Parathyroid adenoma (tissue), 2 donors: ENCODE measurements at regions not wholly inside any gene's neighbourhood (a gene's known extent, or its start where the extent isn't known, plus 50 kb on each side); places are given as distances from the start of the nearest gene placed in this dataset.

Source experiments
- H2AFZ ChIP-seq: fragments of 300-600 bp; sonication (generic); one replicate; pipeline ENCODE4 v1.7.0; 2017; ENCODE audit warnings: antibody characterized with exemption, mild to moderate bottlenecking
- H3K27ac ChIP-seq: fragments of 300-600 bp; sonication (generic); one replicate; pipeline ENCODE4 v1.7.0; 2017
- H3K27me3 ChIP-seq: fragments of 300-600 bp; sonication (generic); one replicate; pipeline ENCODE4 v1.7.0; 2017; ENCODE audit warnings: low read length; ENCODE audit not compliant: control insufficient read depth, insufficient read depth
- H3K36me3 ChIP-seq: fragments of 300-600 bp; sonication (generic); one replicate; pipeline ENCODE4 v1.7.0; 2017; ENCODE audit warnings: low read length; ENCODE audit not compliant: control insufficient read depth, insufficient read depth
- H3K4me1 ChIP-seq: fragments of 300-600 bp; sonication (generic); one replicate; pipeline ENCODE4 v1.7.0; 2017; ENCODE audit warnings: control low read depth
- H3K4me2 ChIP-seq: fragments of 300-600 bp; sonication (generic); one replicate; pipeline ENCODE4 v1.7.0; 2017; ENCODE audit warnings: low read length
- H3K4me3 ChIP-seq: fragments of 300-600 bp; sonication (generic); one replicate; pipeline ENCODE4 v1.7.0; 2017; ENCODE audit warnings: low read depth, low read length
- H3K79me2 ChIP-seq: fragments of 300-600 bp; sonication (generic); one replicate; pipeline ENCODE4 v1.7.0; 2017; ENCODE audit warnings: control low read depth
- H3K9ac ChIP-seq: fragments of 300-600 bp; sonication (generic); one replicate; pipeline ENCODE4 v1.7.0; 2017; ENCODE audit warnings: mild to moderate bottlenecking
- H3K9me3 ChIP-seq: fragments of 300-600 bp; sonication (generic); one replicate; pipeline ENCODE4 v1.7.0; 2017; ENCODE audit warnings: low read length; ENCODE audit not compliant: control insufficient read depth
- CTCF ChIP-seq: fragments of 300-600 bp; sonication (generic); IDR thresholded peaks from one replicate; pipeline ENCODE4 v1.7.0; 2017; ENCODE audit warnings: antibody characterized with exemption, mild to moderate bottlenecking
- donor health status: primary hyperparathyroidism.

- Histone ChIP-seq H3K79me2 (no peaks in the 10 kb centered on the region), H3K36me3 (no peaks in the 10 kb centered on the region), H3K27ac (no peak overlapping the region), H3K4me3 (no peak overlapping the region), H3K9ac (no peak overlapping the region), H2AFZ (no peak overlapping the region), H3K4me1 (no peaks in the 10 kb centered on the region), H3K27me3 (no peaks in the 10 kb centered on the region), H3K9me3 (no peaks in the 10 kb centered on the region), H3K4me2 (no peak overlapping the region)
- no peak for TF ChIP-seq CTCF
Observed at GRCh38 chr5:33367416-33367815, 73.3 kb upstream of the TARS1 start.

GRCh38 chr5:33369485-33370465, 71.0 kb upstream of the TARS1 start:
- Histone ChIP-seq H3K27me3 (no peaks in the 10 kb centered on the region), H3K27ac (no peak overlapping the region), H3K36me3 (no peaks in the 10 kb centered on the region), H3K9ac (no peak overlapping the region), H3K4me1 (no peaks in the 10 kb centered on the region), H3K4me2 (no peak overlapping the region), H3K4me3 (no peak overlapping the region), H3K9me3 (no peaks in the 10 kb centered on the region), H2AFZ (no peak overlapping the region), H3K79me2 (no peaks in the 10 kb centered on the region)
- no peak for TF ChIP-seq CTCF

- H3K79me2 ChIP-seq = no peaks in the 10 kb centered on the region
- H3K9me3 ChIP-seq = no peaks in the 10 kb centered on the region
Observed at GRCh38 chr5:33370466-33370859, 70.3 kb upstream of the TARS1 start.

GRCh38 chr5:33371660-33372059, 69.1 kb upstream of the TARS1 start:
- H3K9ac ChIP-seq = no peak overlapping the region
- no peaks in the 10 kb centered on the region for H3K79me2 ChIP-seq
- no peak overlapping the region for H3K4me2 ChIP-seq

More at GRCh38 chr5:33370466-33370859, 70.3 kb upstream of the TARS1 start:
- no peak overlapping the region for H2AFZ ChIP-seq
- H3K27me3 ChIP-seq = no peaks in the 10 kb centered on the region
- no peak overlapping the region for H3K4me3 ChIP-seq
- H3K27ac ChIP-seq = no peak overlapping the region
- TF ChIP-seq CTCF = no peak
- no peak overlapping the region for H3K4me2 ChIP-seq
- no peaks in the 10 kb centered on the region for H3K4me1 ChIP-seq
- H3K9ac ChIP-seq = no peak overlapping the region
- H3K36me3 ChIP-seq = no peaks in the 10 kb centered on the region

More at GRCh38 chr5:33371660-33372059, 69.1 kb upstream of the TARS1 start:
- Histone ChIP-seq H2AFZ (no peak overlapping the region), H3K27ac (no peak overlapping the region), H3K27me3 (no peaks in the 10 kb centered on the region), H3K4me3 (no peak overlapping the region), H3K9me3 (no peaks in the 10 kb centered on the region), H3K36me3 (no peaks in the 10 kb centered on the region), H3K4me1 (no peaks in the 10 kb centered on the region)
- TF ChIP-seq CTCF = no peak
